Keratinocyte (primary cell): ENCODE measurements at regions not wholly inside any gene's neighbourhood (a gene's known extent, or its start where the extent isn't known, plus 50 kb on each side); places are given as distances from the start of the nearest gene placed in this dataset.

ENCODE experiments used
- DNase-seq: peaks from one replicate; pipeline ENCODE4 v3.0.0-alpha.2; 2011; ENCODE audit warnings: low read depth, missing footprints, low spot score
- FAIRE-seq: peaks from 2 replicates; lab custom pipeline; 2011; peaks lifted over from hg19 to GRCh38; lab: Jason Lieb, UNC
- H2AFZ ChIP-seq: 2 replicates; pipeline ENCODE4 v1.6.0; 2012; ENCODE audit warnings: low read length, control low read depth, inconsistent platforms; ENCODE audit not compliant: control insufficient read depth
- H3K27ac ChIP-seq: 2 replicates; pipeline ENCODE4 v1.5.1; 2011; ENCODE audit warnings: low read length; ENCODE audit not compliant: control insufficient read depth, insufficient read depth
- H3K27me3 ChIP-seq: 3 replicates; pipeline ENCODE4 v1.6.0; 2011; ENCODE audit warnings: low read length; ENCODE audit not compliant: control insufficient read depth, insufficient read depth; ENCODE audit errors: extremely low read depth
- H3K36me3 ChIP-seq, 2 experiments: 2 replicates in 1 of 2; 3 replicates in 1 of 2; pipeline ENCODE4 v1.5.1; 2011; ENCODE audit warnings: low read length in 2 of 2, mild to moderate bottlenecking in 1 of 2; ENCODE audit not compliant: control insufficient read depth in 2 of 2, insufficient read depth in 2 of 2; ENCODE audit errors: extremely low read depth in 1 of 2
- H3K4me1 ChIP-seq: 3 replicates; pipeline ENCODE4 v1.5.1; 2011; ENCODE audit warnings: low read length; ENCODE audit not compliant: control insufficient read depth, insufficient read depth; ENCODE audit errors: extremely low read depth
- H3K4me2 ChIP-seq: 3 replicates; pipeline ENCODE4 v1.6.0; 2011; ENCODE audit warnings: low read depth, low read length; ENCODE audit not compliant: control insufficient read depth, insufficient read depth; ENCODE audit errors: extremely low read depth
- H3K4me3 ChIP-seq, 3 experiments: fragments of 200-600 bp in 1 of 3; sonication (generic) in 1 of 3; 2 replicates in 2 of 3; 3 replicates in 1 of 3; pipeline ENCODE4 v1.5.1; 2011 to 2016; ENCODE audit warnings: low read length in 3 of 3, mild to moderate bottlenecking in 3 of 3, control low read depth in 2 of 3, inconsistent platforms in 1 of 3, low read depth in 1 of 3, mixed read lengths in 1 of 3, mixed run types in 1 of 3, moderate library complexity in 1 of 3; ENCODE audit not compliant: control insufficient read depth in 2 of 3, insufficient read depth in 2 of 3; ENCODE audit errors: extremely low read depth in 1 of 3
- H3K79me2 ChIP-seq: 2 replicates; pipeline ENCODE4 v1.6.0; 2012; ENCODE audit warnings: low read length; ENCODE audit not compliant: control insufficient read depth, insufficient read depth
- H3K9ac ChIP-seq: 3 replicates; pipeline ENCODE4 v1.6.0; 2011; ENCODE audit warnings: low read length; ENCODE audit not compliant: control insufficient read depth, insufficient read depth; ENCODE audit errors: extremely low read depth
- H3K9me1 ChIP-seq: 3 replicates; pipeline ENCODE4 v1.6.0; 2011; ENCODE audit warnings: low read length; ENCODE audit not compliant: control insufficient read depth, insufficient read depth; ENCODE audit errors: extremely low read depth
- H3K9me3 ChIP-seq: 2 replicates; pipeline ENCODE4 v1.5.1; 2012; ENCODE audit warnings: low read depth, low read length; ENCODE audit not compliant: control insufficient read depth
- H4K20me1 ChIP-seq: 3 replicates; pipeline ENCODE4 v1.6.0; 2011; ENCODE audit warnings: low read length; ENCODE audit not compliant: control insufficient read depth, insufficient read depth; ENCODE audit errors: extremely low read depth
- CTCF ChIP-seq, 3 experiments: IDR thresholded peaks in 1 of 3; conservative IDR thresholded peaks in 1 of 3; optimal IDR thresholded peaks in 1 of 3; 2 replicates in 2 of 3; 3 replicates in 1 of 3; pipeline versions ENCODE3 to v1.5.1; 2011; ENCODE audit warnings: low read length in 3 of 3, mild to moderate bottlenecking in 3 of 3, moderate library complexity in 2 of 3, control low read depth in 1 of 3, inconsistent platforms in 1 of 3; ENCODE audit not compliant: insufficient read depth in 2 of 3; ENCODE audit errors: extremely low read depth in 1 of 3
- EZH2 ChIP-seq: IDR thresholded peaks from one replicate; pipeline ENCODE4 v1.6.1; 2012; ENCODE audit warnings: inconsistent platforms, mild to moderate bottlenecking, low read length, moderate library complexity
- dilution Hi-C: fragments of 300-500 bp; cut with MboI; formaldehyde crosslinking; loops from one replicate; pipeline ENCODE4 v1.7.0; 2020; ENCODE audit warnings: low sequenced_read_pairs; ENCODE audit not compliant: extremely low pct_ligation_motif_present

GRCh38 chr4:53920116-53920515 lies 144.3 kb downstream of the CHIC2 start:
- dilution Hi-C loops: no loop called here
- no peak for TF ChIP-seq CTCF (optimal IDR thresholded peaks at IDR 0.05 in 1 of 3, IDR thresholded peaks at IDR 0.05 in 1 of 3, conservative IDR thresholded peaks at IDR 0.05 in 1 of 3; ENCODE audit: extremely low read depth in 1 of 3, insufficient read depth in 2 of 3, low read length in 3 of 3)
- no peak for TF ChIP-seq EZH2
- Histone ChIP-seq H3K4me3 (no peak overlapping the region), H3K27ac (no peak overlapping the region), H3K36me3 (no peaks in the 10 kb centered on the region), H3K9me1 (no peaks in the 10 kb centered on the region), H3K4me2 (no peak overlapping the region), H2AFZ (peak overlapping the region; percentile 56), H4K20me1 (no peaks in the 10 kb centered on the region), H3K9me3 (no peaks in the 10 kb centered on the region), H3K9ac (no peak overlapping the region), H3K79me2 (no peaks in the 10 kb centered on the region), H3K27me3 (no peaks in the 10 kb centered on the region), H3K4me1 (peaks cover 54% of the 10 kb centered on the region)
- FAIRE-seq: peak; percentile 56
- DNase-seq: no peak

- Histone ChIP-seq H2AFZ (no peak overlapping the region), H3K27ac (no peak overlapping the region), H4K20me1 (no peaks in the 10 kb centered on the region), H3K9me1 (no peaks in the 10 kb centered on the region), H3K4me2 (no peak overlapping the region), H3K36me3 (no peaks in the 10 kb centered on the region), H3K9ac (no peak overlapping the region), H3K9me3 (no peaks in the 10 kb centered on the region), H3K4me1 (peaks cover 54% of the 10 kb centered on the region), H3K4me3 (no peak overlapping the region), H3K27me3 (no peaks in the 10 kb centered on the region), H3K79me2 (no peaks in the 10 kb centered on the region)
- FAIRE-seq: no peak
- TF ChIP-seq CTCF (optimal IDR thresholded peaks at IDR 0.05 in 1 of 3, IDR thresholded peaks at IDR 0.05 in 1 of 3, conservative IDR thresholded peaks at IDR 0.05 in 1 of 3; ENCODE audit: extremely low read depth in 1 of 3, insufficient read depth in 2 of 3, low read length in 3 of 3) (no peak), EZH2 (no peak)
- DNase-seq: no peak
- dilution Hi-C loops: no loop called here
Observed at GRCh38 chr4:53919535-53919934, 144.9 kb downstream of the CHIC2 start.
